ENCODE measurements at regions not wholly inside any gene's neighbourhood (a gene's known extent, or its start where the extent isn't known, plus 50 kb on each side); places are given as distances from the start of the nearest gene placed in this dataset.

DNA sequence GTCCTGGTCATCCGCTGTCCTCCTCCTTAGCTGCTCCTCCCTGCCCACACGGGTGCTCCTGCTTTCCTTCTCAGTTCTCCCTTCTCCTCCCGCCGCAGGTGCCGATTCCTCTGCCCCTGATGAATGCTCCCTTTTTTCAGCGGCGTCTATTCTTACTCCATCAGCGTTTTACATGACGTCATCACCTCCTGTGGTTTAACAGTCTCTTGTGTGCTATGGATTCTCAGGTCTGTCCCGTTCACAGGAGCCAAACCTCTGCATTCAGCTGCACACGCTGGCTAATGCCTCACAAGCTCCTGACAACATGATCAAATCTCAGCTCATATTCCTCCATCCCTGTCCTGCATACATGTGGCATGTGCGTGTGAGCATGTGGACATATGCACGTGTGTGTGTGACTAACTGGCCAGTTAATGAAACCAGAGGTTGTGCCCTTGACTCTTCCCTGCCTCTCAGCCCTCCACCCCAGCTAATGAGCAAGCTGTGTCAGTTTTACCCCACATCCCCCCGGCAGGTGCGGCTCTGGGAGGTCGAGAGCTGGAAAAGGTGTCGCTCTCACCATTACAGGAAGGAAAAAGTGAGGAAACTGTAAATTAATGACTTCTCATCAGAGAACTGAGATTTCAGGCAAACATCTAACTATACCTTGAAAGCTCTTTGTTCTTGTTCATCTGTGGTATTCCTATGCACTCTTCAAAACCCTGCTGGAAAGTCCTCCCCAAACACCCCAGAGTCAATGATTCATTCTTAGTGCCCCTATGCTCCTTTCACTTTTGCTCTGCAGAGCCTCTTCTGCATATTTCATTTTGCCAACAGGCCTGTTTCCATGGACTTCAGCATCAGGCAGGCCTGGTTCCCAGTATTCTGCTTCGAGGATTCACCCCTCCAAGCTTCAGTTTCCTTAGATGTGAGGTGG, 163.1 kb downstream of the TTLL2 start:
- no peak for DNase-seq (ENCODE audit: extremely low read depth, low read depth, low spot score)

DNA sequence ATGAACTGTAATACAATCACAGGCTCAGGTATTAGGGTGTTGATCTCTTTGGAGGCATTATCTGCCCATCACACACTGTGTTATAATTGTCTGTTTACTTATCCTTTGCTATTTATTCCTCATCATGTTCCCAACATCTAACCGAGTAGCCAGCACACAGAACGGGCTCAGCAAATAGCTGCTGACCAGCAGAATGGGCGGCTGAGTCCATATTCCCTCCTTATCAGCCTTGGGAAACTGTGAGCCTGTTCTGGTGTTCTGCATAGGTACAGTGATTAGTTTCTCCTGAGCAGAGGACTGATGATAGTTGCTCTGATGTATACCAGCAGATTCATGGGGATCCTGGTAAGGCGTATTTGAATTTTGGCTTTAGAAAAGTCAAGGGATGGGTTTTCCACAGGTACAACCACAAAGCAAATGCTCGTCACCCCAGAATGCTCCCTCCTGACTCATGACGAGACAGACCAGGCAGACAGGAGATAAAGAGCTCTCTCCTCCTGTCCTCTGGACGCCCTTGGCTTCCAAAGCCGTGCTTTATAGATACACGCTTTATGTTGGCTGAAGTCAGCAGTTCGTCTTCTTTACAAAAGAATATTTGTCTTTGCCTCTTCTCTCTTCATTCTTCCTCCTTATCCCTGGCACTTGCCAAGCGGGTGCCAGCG, 166.7 kb downstream of the TTLL2 start:
- no peak for DNase-seq (ENCODE audit: extremely low read depth, low read depth, low spot score)

DNA sequence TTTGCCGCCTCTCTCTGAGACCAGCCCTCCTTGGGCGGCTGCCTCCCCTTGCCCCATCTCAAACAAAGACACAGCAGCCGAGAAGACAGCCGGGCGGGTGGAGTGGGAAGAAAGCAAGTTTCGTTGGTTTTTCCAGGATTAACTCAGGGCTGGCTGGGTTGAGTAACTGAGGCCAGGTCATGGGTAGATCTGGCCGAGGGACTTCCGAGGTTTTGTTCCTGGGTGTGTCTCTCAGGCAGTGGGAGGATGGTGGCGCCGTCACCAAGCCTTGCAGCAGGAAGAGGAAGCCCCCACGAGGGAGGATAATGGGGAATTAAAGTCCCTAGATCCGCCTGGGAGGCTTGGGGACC, 167.2 kb downstream of the TTLL2 start:
- no peak for DNase-seq (ENCODE audit: extremely low read depth, low read depth, low spot score)

DNA sequence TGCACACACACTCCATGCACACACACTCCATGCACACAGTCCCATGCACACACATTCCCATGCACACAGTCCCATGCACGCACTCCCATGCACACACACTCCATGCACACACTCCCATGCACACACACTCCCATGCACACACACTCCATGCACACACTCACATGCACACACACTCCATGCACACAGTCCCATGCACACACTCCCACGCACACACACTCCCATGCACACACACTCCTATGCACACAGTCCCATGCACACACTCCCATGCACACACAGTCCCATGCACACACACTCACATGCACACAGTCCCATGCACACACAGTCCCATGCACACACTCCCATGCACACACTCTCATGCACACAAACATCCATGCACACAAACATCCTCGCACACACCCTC, 168.4 kb downstream of the TTLL2 start:
- DNase-seq (ENCODE audit: extremely low read depth, low read depth, low spot score), result no peak

DNA sequence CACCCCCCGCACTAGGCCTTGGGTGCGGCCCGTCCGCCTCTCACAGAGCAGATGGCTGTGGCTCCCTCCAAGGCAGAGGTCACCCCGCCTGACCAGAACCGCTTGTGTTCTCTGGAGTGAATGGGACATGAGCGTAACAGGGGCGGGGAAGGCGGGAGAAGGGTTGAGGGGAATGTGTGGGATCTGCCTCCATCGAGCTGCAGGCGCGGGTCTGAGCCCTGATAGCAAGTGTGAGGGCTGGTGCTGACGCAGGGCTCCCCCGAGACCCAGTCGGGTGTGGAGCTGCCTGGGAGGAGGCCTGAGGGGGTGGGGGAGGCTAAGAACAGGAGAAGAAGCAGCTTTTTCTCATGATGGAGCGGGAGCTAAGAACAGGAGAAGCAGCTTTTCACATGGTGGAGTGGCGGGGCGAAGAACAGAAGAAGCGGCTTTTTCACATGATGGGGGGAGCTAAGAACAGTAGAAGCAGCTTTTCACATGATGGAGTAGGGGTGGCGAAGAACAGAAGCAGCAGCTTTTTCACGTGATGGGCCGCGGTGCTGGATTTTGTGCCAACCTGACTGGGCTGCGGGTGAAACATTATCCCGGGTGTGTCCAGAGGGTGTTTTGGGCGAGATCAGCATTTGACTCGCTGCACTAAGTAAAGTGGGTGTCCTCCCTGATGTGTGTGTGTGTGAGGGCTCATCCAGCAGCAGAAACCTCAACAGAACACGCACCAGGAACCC, 169.3 kb downstream of the TTLL2 start:
- no peak for DNase-seq (ENCODE audit: extremely low read depth, low read depth, low spot score)

DNA sequence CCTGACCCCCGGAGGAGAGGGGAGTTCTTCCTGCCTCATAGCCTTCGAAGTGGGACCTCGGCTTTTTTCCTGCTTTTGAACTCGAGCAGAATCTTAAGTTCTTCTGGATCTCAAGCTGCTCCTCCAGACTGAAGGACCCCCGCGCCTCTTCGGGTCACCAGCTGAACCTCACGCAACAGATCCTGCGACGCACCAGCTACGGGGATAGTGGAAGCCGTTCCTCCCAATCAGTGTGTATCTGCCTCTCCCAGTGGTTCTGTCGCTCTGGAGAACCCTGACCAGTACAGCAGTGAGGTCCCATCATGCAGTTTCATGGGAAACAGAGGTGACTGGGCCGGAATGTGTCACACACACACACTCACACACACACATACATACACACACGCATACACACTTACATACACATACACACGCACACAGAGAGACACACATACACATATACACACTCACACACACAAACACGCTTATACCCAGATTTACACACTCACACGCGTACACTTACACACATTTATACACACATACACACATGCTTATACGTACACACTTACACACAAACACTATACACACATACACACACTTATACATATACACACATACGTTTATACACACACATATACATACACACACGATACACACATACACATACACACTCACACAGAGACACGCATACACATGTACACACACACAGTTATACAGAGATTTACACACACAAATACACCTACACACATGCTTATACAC, 170.0 kb downstream of the TTLL2 start:
- DNase-seq (ENCODE audit: extremely low read depth, low read depth, low spot score), result no peak

DNA sequence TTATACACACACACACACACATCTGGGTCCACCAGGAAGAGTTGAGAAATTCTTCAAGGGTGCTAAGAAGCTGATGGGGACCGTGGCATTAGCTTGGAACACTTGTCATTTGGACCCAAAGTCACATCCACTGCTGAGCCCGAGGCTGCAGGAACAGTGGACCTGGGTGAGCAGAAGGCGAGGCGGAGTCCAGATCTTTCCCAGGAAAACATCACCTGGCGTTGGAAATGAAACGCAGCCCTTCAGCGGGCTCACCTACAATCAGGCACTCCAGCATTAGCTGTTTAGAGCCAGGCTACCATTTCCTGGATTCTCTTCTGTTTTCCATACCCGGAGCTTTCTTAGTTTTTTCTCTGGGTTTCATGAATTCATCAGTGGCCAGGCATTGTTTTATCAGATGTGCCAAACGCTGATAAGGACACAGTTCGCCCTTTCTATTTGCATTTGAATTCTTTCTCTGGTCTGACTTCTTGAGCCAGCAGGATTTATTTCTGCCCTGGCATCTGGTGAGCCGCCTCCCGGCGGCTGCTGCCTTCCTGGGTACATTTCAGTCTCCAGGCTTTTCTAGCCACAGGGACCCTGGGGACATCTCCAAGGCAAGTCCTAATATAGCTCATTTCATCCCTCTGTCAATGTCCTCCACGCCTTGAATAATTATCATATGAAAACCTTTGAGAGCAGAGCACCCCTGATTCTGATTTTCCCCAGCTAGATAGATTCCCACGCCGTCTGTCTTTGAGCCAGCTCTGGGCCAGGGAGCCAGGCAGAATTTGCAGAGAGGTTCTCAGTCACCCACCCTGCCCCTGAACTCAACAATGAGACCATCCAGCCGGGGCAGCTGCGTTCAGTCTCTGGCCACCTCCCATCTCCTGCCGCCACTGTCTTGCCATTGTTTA, 170.9 kb downstream of the TTLL2 start:
- DNase-seq (ENCODE audit: extremely low read depth, low read depth, low spot score), result no peak

DNA sequence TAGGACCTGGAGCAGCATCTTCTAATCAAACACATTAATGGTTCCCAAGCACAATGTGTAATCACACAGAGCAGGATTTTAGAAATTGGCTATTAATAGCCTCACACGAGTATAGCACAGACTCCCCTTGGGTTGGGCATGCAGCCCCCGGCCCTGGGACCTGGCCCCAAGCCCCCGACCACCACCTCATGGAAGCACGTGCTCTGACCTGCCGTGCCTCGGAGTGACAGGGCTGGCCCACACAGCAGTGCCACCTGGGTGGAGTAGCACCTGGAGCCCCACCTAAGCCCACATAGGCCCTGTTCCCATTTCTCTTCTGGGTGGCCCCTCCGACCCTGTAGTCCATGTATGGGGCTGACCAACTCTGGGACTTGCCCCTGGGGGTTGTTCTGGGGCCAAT, 171.8 kb downstream of the TTLL2 start:
- no peak for DNase-seq (ENCODE audit: extremely low read depth, low read depth, low spot score)

DNA sequence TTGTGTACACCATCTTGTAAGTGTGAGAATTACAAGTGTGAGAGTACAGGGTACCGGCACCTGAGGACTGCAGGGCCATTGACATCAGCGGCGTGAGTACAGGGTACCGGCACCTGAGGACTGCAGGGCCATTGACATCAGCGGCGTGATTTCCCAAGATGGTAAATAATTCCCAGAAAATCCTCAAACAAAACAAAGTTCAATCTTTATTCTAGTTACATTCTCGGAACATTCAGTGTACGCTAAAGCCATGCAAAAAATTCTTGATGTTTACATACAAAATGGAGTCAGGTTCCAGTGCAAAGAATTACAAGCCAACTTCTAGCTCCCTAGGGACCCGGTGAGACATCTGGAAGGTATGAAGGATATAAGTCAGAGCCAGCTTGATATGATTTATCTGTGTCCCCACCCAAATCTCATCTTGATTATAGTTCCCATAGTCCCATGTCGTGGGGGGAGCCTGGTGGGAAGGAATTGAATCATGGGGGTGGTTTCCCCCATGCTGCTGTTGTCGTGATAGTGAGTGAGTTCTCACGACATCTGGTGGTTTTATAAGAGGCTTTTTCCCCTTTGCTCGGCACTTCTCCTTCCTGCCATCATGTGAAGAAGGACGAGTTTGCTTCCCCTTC, 172.7 kb downstream of the TTLL2 start:
- no peak for DNase-seq (ENCODE audit: extremely low read depth, low read depth, low spot score)

DNA sequence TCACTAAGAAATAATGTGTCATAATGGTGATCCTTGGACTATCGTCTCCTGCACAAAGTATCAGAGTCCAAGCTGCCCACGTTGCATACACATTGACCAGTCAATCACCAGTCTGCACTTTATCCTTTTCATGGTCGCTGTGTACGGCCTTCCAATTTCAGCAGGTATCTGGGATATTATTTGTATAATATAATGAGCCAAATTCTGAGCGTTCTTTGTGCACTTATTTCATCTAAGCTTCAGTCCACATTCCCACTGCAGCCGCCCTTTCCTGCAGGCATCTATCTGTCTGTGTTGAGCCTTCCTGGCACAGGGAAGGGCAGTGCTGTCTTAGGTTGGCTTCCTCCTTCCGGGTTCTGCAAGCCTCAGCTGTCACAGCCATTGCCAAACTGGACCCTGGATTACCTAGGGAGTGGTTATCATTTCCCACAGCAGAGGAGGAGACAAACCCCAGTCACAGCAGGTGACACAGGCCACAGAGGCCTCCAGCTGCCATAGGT, 174.3 kb downstream of the TTLL2 start:
- no peak for DNase-seq (ENCODE audit: extremely low read depth, low read depth, low spot score)

DNA sequence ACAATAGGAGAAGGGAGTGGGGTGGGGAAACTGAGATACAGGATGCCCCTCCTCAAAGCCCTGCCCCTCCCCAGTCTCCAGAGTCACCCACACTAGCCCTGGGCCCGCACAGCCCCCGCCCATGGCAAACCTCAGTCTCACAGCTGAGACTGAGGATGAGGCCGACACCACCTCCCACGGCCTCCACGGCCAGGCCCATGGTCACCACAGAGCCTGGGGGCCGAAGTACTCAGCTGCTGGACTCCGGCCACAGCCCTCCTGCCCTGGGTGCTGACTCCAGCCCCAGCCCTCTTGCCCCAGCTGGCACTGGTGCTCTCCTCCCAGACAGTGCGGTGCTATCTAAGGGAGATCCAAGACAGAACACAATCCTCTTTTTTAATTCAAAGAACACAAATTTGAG, 176.1 kb downstream of the TTLL2 start:
- DNase-seq (ENCODE audit: extremely low read depth, low read depth, low spot score), result no peak

DNA sequence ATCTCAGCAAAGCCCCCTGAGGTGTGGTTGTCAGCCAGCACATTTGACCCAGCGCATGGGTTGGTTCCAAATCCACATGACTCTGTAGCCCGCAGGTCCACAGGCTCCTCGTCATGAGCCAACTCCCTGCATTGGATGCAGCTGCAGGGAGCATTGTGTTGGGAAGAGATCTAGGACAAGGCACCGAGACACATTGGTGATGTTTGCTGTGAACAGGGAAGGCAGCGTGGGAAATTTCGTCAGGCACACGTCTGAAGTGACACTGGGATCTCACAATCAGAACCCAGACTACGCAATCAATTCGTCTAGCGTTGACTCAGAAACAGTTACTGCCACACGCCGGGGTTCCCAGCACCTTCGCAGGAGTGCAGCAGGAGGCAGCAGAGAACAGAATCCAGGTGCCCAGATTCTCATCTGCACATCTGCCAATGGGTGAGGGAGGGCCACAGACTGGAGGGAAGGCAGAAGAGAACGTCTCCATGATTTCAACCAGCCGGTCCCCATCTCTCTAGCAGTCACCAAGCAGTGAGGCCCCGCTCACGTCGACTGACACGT, 177.0 kb downstream of the TTLL2 start:
- no peak for DNase-seq (ENCODE audit: extremely low read depth, low read depth, low spot score)

DNA sequence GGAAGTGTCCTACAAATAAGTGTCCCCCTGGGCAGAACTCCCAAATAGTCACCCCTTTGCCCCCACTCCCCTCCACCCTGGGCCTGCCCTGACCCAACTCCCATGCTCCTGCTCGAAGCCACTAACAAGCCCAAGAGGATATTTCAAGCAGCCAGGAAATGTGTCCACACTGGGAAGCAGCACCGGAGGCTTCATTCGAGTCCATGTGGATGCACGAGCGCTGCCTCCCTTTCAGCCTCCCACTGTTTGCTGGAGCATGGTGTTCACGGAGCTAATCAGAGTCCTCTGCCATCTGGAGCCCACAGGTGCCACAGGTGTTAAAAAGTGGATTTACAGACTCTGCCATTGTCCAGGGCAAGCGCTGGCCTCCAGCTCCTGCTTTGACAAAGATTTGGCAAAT, 177.6 kb downstream of the TTLL2 start:
- no peak for DNase-seq (ENCODE audit: extremely low read depth, low read depth, low spot score)

DNA sequence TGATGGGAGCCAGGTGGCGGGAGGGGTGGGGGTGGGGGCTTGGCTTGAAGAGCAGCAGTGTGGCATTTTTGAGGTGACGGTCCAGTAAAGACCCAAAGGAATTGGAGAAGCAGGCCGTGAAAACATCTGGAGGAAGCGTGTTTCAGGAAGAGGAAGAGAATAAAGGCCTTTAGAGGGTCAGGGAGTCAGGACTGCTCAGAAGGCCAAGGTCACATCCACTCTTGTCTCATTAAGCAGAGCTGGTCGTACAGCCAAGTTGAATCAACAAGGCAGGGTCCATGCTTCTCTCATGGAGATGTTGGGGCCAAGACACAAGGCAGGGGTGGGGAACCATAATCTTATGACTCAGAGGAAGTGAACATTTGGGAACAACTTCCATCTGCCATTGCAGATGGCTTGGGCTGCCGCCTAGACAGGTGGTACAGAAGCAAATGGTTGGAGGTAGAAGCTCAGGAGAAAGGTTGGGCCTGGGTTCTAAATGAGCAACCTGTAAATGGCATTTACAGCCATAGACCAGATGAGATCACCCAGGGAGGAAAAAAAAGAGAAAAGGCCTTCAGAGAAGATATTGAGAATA, 179.6 kb downstream of the TTLL2 start:
- DNase-seq (ENCODE audit: extremely low read depth, low read depth, low spot score), result no peak

DNA sequence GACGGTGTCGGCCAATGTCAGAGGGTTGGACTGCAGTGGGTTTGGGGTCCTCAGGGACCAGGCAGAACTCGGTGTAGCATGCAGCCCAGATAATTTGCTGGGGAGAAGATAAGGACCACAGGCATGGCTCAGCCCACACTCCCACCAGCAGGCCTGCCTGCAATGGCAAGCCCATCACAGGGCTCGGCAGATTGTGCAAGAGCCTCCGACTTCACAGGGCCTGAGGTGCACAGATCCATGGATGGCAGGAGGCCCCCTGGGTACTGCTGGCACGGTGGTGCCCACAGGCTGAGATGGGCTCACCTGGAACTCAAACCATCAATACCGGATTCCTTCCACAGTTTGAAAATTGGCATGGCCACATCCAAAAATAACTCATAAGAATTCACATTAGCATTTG, 180.3 kb downstream of the TTLL2 start:
- DNase-seq (ENCODE audit: extremely low read depth, low read depth, low spot score), result no peak

DNA sequence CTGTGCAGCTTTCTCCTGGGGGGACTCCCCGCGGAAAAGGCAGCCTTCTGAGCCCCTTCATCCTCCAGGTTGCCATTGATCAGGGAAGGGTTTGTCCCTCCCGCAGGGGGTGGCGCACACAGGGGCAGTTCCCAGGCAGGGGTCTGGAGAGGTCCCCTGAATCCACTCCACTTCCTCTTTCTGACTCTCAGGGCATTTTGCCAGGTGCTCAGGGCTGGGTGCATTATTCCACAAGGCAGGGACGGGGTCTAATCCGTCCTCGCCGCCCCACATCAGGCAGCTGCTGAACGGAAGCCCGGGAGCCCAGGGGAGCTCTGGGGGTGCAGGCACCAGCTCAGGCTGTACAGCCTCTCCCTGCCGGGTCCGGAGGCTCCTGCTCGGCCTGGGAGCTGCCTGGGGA, 180.9 kb downstream of the TTLL2 start:
- DNase-seq (ENCODE audit: extremely low read depth, low read depth, low spot score), result no peak

DNA sequence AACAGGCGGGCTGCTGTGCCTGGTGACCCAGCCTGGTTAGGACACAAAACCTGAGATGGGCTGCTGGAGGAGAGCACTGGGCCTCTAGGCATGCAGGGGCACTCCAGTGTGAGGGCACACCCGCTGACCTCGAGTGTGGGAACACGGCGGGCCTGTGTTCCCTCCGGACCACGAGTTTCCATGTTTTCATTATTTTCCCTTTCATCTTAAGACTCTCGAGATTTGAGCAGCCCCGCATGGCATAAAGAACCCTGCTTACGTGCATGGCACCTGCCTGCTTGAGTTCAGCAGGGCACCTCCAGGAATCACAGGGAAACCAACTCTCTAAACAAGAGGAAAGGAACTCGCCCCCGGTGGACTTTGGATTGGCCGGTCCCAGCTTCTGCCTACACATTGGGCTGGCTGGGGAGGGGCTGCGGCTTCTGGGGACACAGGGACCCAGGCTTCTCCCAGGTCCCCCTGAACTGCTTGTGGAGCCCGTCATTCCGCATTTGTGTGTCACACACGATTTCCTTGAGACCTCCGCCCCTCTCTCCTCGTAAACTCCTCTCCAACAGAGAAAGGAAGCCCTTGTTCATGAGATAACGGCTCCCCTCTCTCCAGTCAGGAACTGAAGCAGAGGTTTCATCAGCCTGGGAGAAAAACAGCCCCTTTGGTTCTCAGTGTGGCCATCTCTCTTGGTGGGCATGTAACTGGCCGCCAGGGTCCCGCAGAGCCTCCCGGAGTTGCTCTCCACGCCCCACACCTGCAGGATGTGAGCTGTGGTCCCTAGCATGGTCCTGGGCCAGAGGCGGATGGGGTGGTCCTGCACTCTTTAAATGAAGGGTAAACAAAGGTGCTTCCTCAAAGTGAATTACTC, 181.8 kb downstream of the TTLL2 start:
- no peak for DNase-seq (ENCODE audit: extremely low read depth, low read depth, low spot score)

All from glomerular endothelial cell (primary cell).